Neural progenitor cell (in vitro differentiated cells): ENCODE measurements at regions not wholly inside any gene's neighbourhood (a gene's known extent, or its start where the extent isn't known, plus 50 kb on each side); places are given as distances from the start of the nearest gene placed in this dataset.

Experiments used
- DNase-seq: peaks from one replicate; pipeline ENCODE4 v3.0.0-alpha.2; 2016; ENCODE audit warnings: low spot score
- H2AFZ ChIP-seq: fragments of 200-600 bp; sonication (generic); replicated peaks from 2 replicates; pipeline ENCODE4 v1.6.1; 2016; ENCODE audit warnings: antibody characterized with exemption
- H3F3A ChIP-seq: fragments of 200-600 bp; sonication (generic); 2 replicates; pipeline ENCODE4 v1.6.1; 2016; ENCODE audit warnings: antibody characterized with exemption, low read depth
- H3K27ac ChIP-seq: fragments of 200-600 bp; sonication (generic); 2 replicates; pipeline ENCODE4 v1.5.1; 2016; ENCODE audit warnings: mild to moderate bottlenecking
- H3K27me3 ChIP-seq: fragments of 200-600 bp; sonication (generic); 2 replicates; pipeline ENCODE4 v1.6.1; 2016; ENCODE audit warnings: mild to moderate bottlenecking, moderate library complexity
- H3K36me3 ChIP-seq: fragments of 200-600 bp; sonication (generic); 2 replicates; pipeline ENCODE4 v1.5.1; 2016
- H3K4me1 ChIP-seq: fragments of 200-600 bp; sonication (generic); 2 replicates; pipeline ENCODE4 v1.6.1; 2016; ENCODE audit warnings: mixed run types
- H3K4me2 ChIP-seq: fragments of 200-600 bp; sonication (generic); 2 replicates; pipeline ENCODE4 v1.6.1; 2016
- H3K4me3 ChIP-seq: fragments of 200-600 bp; sonication (generic); 2 replicates; pipeline ENCODE4 v1.5.1; 2016
- H3K79me2 ChIP-seq: fragments of 200-600 bp; sonication (generic); 2 replicates; pipeline ENCODE4 v1.6.1; 2016; ENCODE audit warnings: low read depth
- H3K9ac ChIP-seq: fragments of 200-600 bp; sonication (generic); 2 replicates; pipeline ENCODE4 v1.6.1; 2016
- H3K9me3 ChIP-seq: fragments of 200-600 bp; sonication (generic); 2 replicates; pipeline ENCODE4 v1.5.1; 2016; ENCODE audit warnings: low read depth
- H4K20me1 ChIP-seq: fragments of 200-600 bp; sonication (generic); 2 replicates; pipeline ENCODE4 v1.6.1; 2016; ENCODE audit warnings: low read depth
- H3K27ac Mint-ChIP-seq: 3 replicates; pipeline ENCODE4 v1.8.0; 2021; ENCODE audit warnings: mixed read lengths
- H3K27me3 Mint-ChIP-seq: 2 replicates; pipeline ENCODE4 v1.8.0; 2022; ENCODE audit warnings: low read depth, mild to moderate bottlenecking, inconsistent platforms, moderate library complexity, mixed read lengths; ENCODE audit not compliant: insufficient read depth
- H3K36me3 Mint-ChIP-seq: 3 replicates; pipeline ENCODE4 v1.8.0; 2021; ENCODE audit warnings: mixed read lengths
- H3K4me1 Mint-ChIP-seq: 3 replicates; pipeline ENCODE4 v1.8.0; 2021; ENCODE audit warnings: mixed read lengths
- H3K4me3 Mint-ChIP-seq: 3 replicates; pipeline ENCODE4 v1.8.0; 2021; ENCODE audit warnings: mild to moderate bottlenecking, moderate library complexity, mixed read lengths
- H3K9me3 Mint-ChIP-seq: 3 replicates; pipeline ENCODE4 v1.8.0; 2020; ENCODE audit warnings: mixed read lengths
- EZH2 ChIP-seq: fragments of 200-600 bp; sonication (generic); IDR thresholded peaks from 2 replicates; pipeline ENCODE4 v1.6.1; 2017; ENCODE audit warnings: antibody characterized with exemption, mild to moderate bottlenecking, moderate library complexity
- EZH2phosphoT487 ChIP-seq: fragments of 200-600 bp; sonication (generic); IDR thresholded peaks from 2 replicates; pipeline ENCODE4 v1.6.1; 2017; ENCODE audit warnings: antibody characterized with exemption
- TF ChIP-seq, protein P1 (sequence below): fragments of 200-600 bp; sonication (generic); IDR thresholded peaks from 2 replicates; pipeline ENCODE4 v1.5.1; 2017; ENCODE audit warnings: antibody characterized with exemption, mild to moderate bottlenecking

DNA sequence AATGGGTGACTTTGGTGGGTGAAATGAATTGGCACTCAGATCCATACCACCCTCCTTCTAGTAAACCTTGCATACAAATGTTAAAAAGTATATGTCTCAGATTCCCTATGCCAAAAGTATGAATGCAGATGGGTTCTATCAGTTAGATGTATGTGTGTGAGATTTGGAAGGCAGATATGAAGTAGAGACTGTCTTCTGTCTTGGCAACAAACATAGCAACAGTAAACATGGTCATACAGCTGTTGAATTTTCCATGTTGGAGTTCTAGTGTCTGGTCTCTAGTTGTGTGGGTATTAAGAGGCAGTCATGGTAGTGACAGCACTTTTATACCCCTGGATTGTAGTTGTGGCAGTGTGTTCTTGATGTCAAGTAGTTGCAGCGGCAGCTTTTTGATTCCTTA, 125.6 kb upstream of the PITX1 start:
- H3K36me3 Mint-ChIP-seq = no peaks in the 10 kb centered on the region
- no peaks in the 10 kb centered on the region for H3F3A ChIP-seq
- H2AFZ ChIP-seq = no peak overlapping the region
- H3K27ac Mint-ChIP-seq = no peak overlapping the region
- no peaks in the 10 kb centered on the region for H4K20me1 ChIP-seq
- no peak overlapping the region for H3K27ac ChIP-seq
- H3K27me3 ChIP-seq = peaks cover 66% of the 10 kb centered on the region
- H3K9me3 ChIP-seq = no peaks in the 10 kb centered on the region
- peaks cover 15% of the 10 kb centered on the region for H3K27me3 Mint-ChIP-seq
- H3K4me3 Mint-ChIP-seq = no peak overlapping the region
- peaks cover 3% of the 10 kb centered on the region for H3K4me1 Mint-ChIP-seq
- H3K9me3 Mint-ChIP-seq = peaks cover 28% of the 10 kb centered on the region
- no peaks in the 10 kb centered on the region for H3K4me1 ChIP-seq
- no peak for DNase-seq
- no peak for TF ChIP-seq EZH2phosphoT487
- no peak for TF ChIP-seq EZH2
- no peak overlapping the region for H3K4me2 ChIP-seq
- H3K79me2 ChIP-seq = no peaks in the 10 kb centered on the region
- H3K9ac ChIP-seq = no peak overlapping the region
- no peaks in the 10 kb centered on the region for H3K36me3 ChIP-seq
- H3K4me3 ChIP-seq = no peak overlapping the region

DNA sequence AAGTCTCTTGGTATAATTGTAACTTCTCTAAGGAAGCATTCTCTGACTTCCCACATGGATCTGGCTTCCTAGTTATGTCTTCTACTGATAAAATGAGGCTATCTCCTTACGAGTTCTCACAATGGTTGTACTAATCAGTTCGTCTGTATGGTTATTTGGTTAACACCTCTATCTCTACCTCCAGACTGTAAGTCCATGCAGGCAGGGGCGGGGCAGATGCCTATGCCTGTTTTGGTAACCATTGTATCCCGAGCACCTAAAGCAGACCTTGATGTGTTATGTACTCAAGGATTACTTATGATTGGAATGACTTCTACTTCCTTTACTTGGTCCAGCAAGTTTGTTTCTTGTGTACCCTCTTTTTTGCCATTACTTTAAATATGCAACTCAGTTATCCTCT, 125.0 kb upstream of the PITX1 start:
- no peak overlapping the region for H3K4me3 ChIP-seq
- no peaks in the 10 kb centered on the region for H3F3A ChIP-seq
- no peak overlapping the region for H3K27ac ChIP-seq
- TF ChIP-seq EZH2 = no peak
- TF ChIP-seq, protein P1, sequence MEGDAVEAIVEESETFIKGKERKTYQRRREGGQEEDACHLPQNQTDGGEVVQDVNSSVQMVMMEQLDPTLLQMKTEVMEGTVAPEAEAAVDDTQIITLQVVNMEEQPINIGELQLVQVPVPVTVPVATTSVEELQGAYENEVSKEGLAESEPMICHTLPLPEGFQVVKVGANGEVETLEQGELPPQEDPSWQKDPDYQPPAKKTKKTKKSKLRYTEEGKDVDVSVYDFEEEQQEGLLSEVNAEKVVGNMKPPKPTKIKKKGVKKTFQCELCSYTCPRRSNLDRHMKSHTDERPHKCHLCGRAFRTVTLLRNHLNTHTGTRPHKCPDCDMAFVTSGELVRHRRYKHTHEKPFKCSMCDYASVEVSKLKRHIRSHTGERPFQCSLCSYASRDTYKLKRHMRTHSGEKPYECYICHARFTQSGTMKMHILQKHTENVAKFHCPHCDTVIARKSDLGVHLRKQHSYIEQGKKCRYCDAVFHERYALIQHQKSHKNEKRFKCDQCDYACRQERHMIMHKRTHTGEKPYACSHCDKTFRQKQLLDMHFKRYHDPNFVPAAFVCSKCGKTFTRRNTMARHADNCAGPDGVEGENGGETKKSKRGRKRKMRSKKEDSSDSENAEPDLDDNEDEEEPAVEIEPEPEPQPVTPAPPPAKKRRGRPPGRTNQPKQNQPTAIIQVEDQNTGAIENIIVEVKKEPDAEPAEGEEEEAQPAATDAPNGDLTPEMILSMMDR = no peak
- TF ChIP-seq EZH2phosphoT487 = no peak
- no peak overlapping the region for H3K4me2 ChIP-seq
- H3K9me3 Mint-ChIP-seq = peaks cover 28% of the 10 kb centered on the region
- H3K27me3 Mint-ChIP-seq = peaks cover 16% of the 10 kb centered on the region
- no peak overlapping the region for H3K27ac Mint-ChIP-seq
- H2AFZ ChIP-seq = no peak overlapping the region
- H3K36me3 Mint-ChIP-seq = no peaks in the 10 kb centered on the region
- no peaks in the 10 kb centered on the region for H4K20me1 ChIP-seq
- H3K27me3 ChIP-seq = peaks cover 59% of the 10 kb centered on the region
- no peaks in the 10 kb centered on the region for H3K79me2 ChIP-seq
- peaks cover 3% of the 10 kb centered on the region for H3K4me1 Mint-ChIP-seq
- no peaks in the 10 kb centered on the region for H3K36me3 ChIP-seq
- no peak overlapping the region for H3K9ac ChIP-seq
- H3K4me3 Mint-ChIP-seq = no peak overlapping the region
- no peaks in the 10 kb centered on the region for H3K9me3 ChIP-seq
- DNase-seq = no peak
- H3K4me1 ChIP-seq = no peaks in the 10 kb centered on the region

DNA sequence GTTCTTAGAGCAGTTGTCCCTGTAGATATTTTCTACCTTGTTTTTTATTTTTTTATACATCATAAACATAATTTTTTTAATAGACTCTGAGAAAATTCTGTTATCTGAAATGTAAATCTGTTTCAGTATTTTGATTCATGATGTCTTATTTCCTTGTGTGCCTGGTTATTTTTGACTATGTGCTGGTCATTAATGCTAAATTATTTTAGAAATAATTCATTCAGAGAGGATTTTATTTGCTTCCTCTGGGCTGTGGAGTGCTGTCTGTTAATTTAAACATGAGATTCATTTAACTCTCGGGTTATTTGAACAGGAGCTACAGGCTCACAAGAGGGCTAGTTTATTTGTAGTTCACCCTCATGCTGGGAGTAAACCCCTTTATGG, 124.3 kb upstream of the PITX1 start:
- no peak overlapping the region for H3K4me2 ChIP-seq
- H3K27ac ChIP-seq = no peak overlapping the region
- Mint-ChIP-seq H3K27ac (no peak overlapping the region), H3K4me1 (peaks cover 3% of the 10 kb centered on the region), H3K9me3 (peaks cover 28% of the 10 kb centered on the region), H3K27me3 (peaks cover 16% of the 10 kb centered on the region), H3K4me3 (no peak overlapping the region), H3K36me3 (no peaks in the 10 kb centered on the region)
- H2AFZ ChIP-seq = no peak overlapping the region
- H3K36me3 ChIP-seq = no peaks in the 10 kb centered on the region
- H3K27me3 ChIP-seq = peaks cover 53% of the 10 kb centered on the region
- TF ChIP-seq EZH2 (no peak), EZH2phosphoT487 (no peak)
- TF ChIP-seq, protein P1 = no peak
- no peaks in the 10 kb centered on the region for H3K4me1 ChIP-seq
- no peaks in the 10 kb centered on the region for H4K20me1 ChIP-seq
- H3K9me3 ChIP-seq = no peaks in the 10 kb centered on the region
- H3K4me3 ChIP-seq = no peak overlapping the region
- DNase-seq = no peak
- no peaks in the 10 kb centered on the region for H3K79me2 ChIP-seq
- no peaks in the 10 kb centered on the region for H3F3A ChIP-seq
- no peak overlapping the region for H3K9ac ChIP-seq

DNA sequence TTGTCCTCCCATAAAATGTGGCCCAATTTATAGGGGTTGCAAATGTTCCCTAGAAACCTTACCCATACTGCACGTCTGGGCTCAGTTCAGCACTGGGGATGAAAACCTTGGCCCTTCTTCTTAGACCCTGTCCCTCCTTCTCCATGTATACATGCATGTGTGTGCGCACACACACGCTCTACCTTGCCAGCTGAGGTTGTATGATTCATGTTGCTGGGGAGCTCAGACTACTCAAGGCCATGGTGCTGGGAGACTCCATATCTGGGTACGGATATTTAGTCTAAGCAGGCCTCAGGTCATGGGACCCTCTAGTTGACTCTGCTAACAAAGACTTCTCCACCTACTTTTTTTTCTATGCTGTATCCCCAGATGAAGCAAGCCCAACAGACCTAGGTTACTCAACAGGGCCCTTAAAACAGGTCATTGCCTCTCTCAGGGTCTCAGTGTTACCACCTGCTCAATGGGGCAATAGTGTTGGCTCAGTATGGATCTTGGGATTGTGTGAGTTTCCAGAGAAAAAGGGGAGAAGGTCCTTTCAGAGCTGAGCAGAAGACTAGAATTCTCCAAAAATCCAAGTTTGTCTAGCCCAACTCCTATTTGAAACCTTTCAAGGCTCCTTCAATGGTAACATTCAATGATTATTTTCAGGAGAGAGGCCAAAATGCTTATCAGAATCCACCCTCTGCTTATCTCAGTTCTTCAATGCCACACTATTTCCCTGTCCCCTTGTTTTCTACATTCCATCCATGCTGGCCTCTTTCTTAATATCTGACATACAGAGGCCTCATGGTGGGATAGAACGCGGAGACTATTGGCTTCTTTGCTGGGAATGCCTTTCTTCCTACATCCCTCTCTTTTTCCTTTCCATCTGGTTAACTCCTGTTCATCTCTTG, 123.6 kb upstream of the PITX1 start:
- Mint-ChIP-seq H3K4me1 (peaks cover 3% of the 10 kb centered on the region), H3K27ac (no peak overlapping the region)

More for the DNA sequence above, 123.6 kb upstream of the PITX1 start:
- H3K4me1 ChIP-seq = no peaks in the 10 kb centered on the region
- peaks cover 15% of the 10 kb centered on the region for H3K27me3 Mint-ChIP-seq
- no peaks in the 10 kb centered on the region for H4K20me1 ChIP-seq
- TF ChIP-seq, protein P1 = no peak
- TF ChIP-seq EZH2 (no peak), EZH2phosphoT487 (no peak)
- no peaks in the 10 kb centered on the region for H3K79me2 ChIP-seq
- no peaks in the 10 kb centered on the region for H3K36me3 ChIP-seq
- no peaks in the 10 kb centered on the region for H3F3A ChIP-seq
- H3K4me3 ChIP-seq = no peak overlapping the region
- no peak overlapping the region for H3K4me3 Mint-ChIP-seq
- no peak overlapping the region for H2AFZ ChIP-seq
- no peak for DNase-seq
- no peaks in the 10 kb centered on the region for H3K9me3 ChIP-seq
- no peak overlapping the region for H3K4me2 ChIP-seq
- no peak overlapping the region for H3K9ac ChIP-seq
- no peak overlapping the region for H3K27ac ChIP-seq
- peaks cover 28% of the 10 kb centered on the region for H3K9me3 Mint-ChIP-seq
- no peaks in the 10 kb centered on the region for H3K36me3 Mint-ChIP-seq
- H3K27me3 ChIP-seq = peaks cover 53% of the 10 kb centered on the region
